ENCODE measurements at regions not wholly inside any gene's neighbourhood (a gene's known extent, or its start where the extent isn't known, plus 50 kb on each side); places are given as distances from the start of the nearest gene placed in this dataset.

DNA sequence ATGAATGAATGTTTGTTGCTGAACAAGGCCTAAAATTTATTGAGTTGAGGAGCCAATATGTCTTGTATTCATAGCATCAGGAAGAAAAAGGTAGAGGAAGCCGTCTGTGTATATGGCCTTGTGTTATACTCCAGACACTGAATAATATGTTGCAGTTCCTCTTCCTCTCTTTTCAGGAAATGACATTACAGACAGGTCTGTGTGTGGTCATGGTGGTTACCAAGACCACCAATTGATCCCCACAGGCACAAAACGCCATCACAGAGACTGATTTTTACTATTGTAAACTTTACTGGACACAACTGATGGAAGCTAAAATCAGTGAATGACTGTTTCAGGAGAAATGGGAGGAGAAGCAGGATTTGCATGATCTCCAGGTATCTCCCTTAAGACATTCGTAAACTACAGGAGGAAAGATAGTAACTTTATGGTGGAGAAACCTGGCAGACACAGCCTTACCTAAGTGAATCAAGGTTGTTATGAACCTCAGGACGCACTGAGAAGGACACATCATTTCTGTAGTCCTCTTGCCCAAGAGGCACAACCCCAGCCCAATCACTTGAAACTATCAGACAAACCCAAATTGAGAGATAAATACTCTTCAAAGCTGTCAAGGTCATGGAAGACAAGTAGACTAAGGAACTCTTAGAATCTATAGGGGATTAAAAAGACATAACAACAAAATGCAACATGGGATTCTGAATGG is 334.1 kb upstream of the RGS6 start:
- peaks cover 15% of the 10 kb centered on the region for H3K27me3 ChIP-seq (ENCODE audit: control insufficient read depth, insufficient read depth, low read length)
- H3K36me3 ChIP-seq (ENCODE audit: control insufficient read depth, insufficient read depth, low read length) = no peaks in the 10 kb centered on the region
- H3K9ac ChIP-seq (ENCODE audit: low read depth, low read length) = no peak overlapping the region
- H3K9me3 ChIP-seq (ENCODE audit: control insufficient read depth, insufficient read depth, low read length) = no peaks in the 10 kb centered on the region
- H3K4me3 ChIP-seq (ENCODE audit: low read depth, low read length) = no peak overlapping the region
- H3K4me1 ChIP-seq (ENCODE audit: control insufficient read depth, insufficient read depth, low read length) = no peaks in the 10 kb centered on the region

DNA sequence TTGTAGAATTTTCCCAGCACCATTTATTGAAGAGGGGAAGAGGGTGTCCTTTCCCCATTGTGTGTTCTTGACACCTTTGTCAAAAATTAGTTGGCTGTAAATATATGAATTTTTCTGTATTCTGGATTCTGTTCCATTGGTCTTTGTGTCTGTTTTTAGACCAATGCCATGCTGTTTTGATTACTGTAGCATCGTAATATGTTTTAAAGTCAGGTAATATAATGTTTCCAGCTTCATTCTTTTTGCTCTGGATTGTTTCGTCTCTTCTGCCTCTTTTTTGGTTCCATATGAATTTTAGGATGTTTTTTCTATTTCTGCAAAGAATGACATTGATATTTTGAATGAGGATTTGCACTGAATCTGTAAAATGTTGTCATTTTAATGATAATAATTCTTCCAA is 331.9 kb upstream of the RGS6 start:
- H3K36me3 ChIP-seq (ENCODE audit: control insufficient read depth, insufficient read depth, low read length) = no peaks in the 10 kb centered on the region
- H3K9me3 ChIP-seq (ENCODE audit: control insufficient read depth, insufficient read depth, low read length) = no peaks in the 10 kb centered on the region
- H3K27me3 ChIP-seq (ENCODE audit: control insufficient read depth, insufficient read depth, low read length) = peaks cover 15% of the 10 kb centered on the region
- H3K4me3 ChIP-seq (ENCODE audit: low read depth, low read length) = no peak overlapping the region
- no peak overlapping the region for H3K9ac ChIP-seq (ENCODE audit: low read depth, low read length)
- no peaks in the 10 kb centered on the region for H3K4me1 ChIP-seq (ENCODE audit: control insufficient read depth, insufficient read depth, low read length)

- H3K4me1 ChIP-seq (ENCODE audit: control insufficient read depth, insufficient read depth, low read length) = peaks cover 2% of the 10 kb centered on the region
Measured at GRCh38 chr14:71602524-71602923, 329.7 kb upstream of the RGS6 start.

DNA sequence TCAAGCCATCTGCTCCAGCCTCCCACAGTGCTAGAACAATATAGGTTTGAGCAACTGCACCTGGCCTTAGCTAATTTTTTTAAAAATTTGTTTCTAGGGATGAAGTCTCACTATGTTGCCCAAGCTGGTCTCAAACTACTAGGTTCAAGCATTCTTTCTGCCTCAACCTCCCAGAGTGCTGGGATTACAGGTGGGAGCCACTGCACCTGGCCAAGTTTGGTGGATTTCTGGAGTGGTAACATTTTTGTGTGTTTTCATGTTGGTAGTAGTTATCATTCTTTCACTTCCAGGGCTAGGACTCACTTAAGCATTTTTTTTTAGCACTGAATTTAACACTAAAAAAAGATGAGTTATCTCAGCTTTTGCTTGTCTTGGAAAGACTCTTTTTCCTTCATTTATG is 328.0 kb upstream of the RGS6 start:
- Histone ChIP-seq H3K9ac (ENCODE audit: low read depth, low read length) (no peak overlapping the region), H3K4me3 (ENCODE audit: low read depth, low read length) (no peak overlapping the region), H3K27me3 (ENCODE audit: control insufficient read depth, insufficient read depth, low read length) (peaks cover 15% of the 10 kb centered on the region), H3K36me3 (ENCODE audit: control insufficient read depth, insufficient read depth, low read length) (no peaks in the 10 kb centered on the region), H3K4me1 (ENCODE audit: control insufficient read depth, insufficient read depth, low read length) (peaks cover 6% of the 10 kb centered on the region), H3K9me3 (ENCODE audit: control insufficient read depth, insufficient read depth, low read length) (no peaks in the 10 kb centered on the region)

More at GRCh38 chr14:71602524-71602923, 329.7 kb upstream of the RGS6 start:
- no peaks in the 10 kb centered on the region for H3K36me3 ChIP-seq (ENCODE audit: control insufficient read depth, insufficient read depth, low read length)
- H3K9ac ChIP-seq (ENCODE audit: low read depth, low read length) = no peak overlapping the region
- H3K9me3 ChIP-seq (ENCODE audit: control insufficient read depth, insufficient read depth, low read length) = no peaks in the 10 kb centered on the region
- no peak overlapping the region for H3K4me3 ChIP-seq (ENCODE audit: low read depth, low read length)
- H3K27me3 ChIP-seq (ENCODE audit: control insufficient read depth, insufficient read depth, low read length) = peaks cover 15% of the 10 kb centered on the region

- Histone ChIP-seq H3K36me3 (ENCODE audit: control insufficient read depth, insufficient read depth, low read length) (no peaks in the 10 kb centered on the region), H3K27me3 (ENCODE audit: control insufficient read depth, insufficient read depth, low read length) (peaks cover 15% of the 10 kb centered on the region), H3K9me3 (ENCODE audit: control insufficient read depth, insufficient read depth, low read length) (no peaks in the 10 kb centered on the region), H3K4me1 (ENCODE audit: control insufficient read depth, insufficient read depth, low read length) (peaks cover 6% of the 10 kb centered on the region), H3K4me3 (ENCODE audit: low read depth, low read length) (no peak overlapping the region), H3K9ac (ENCODE audit: low read depth, low read length) (no peak overlapping the region)
Measured at GRCh38 chr14:71606064-71606463, 326.2 kb upstream of the RGS6 start.

DNA sequence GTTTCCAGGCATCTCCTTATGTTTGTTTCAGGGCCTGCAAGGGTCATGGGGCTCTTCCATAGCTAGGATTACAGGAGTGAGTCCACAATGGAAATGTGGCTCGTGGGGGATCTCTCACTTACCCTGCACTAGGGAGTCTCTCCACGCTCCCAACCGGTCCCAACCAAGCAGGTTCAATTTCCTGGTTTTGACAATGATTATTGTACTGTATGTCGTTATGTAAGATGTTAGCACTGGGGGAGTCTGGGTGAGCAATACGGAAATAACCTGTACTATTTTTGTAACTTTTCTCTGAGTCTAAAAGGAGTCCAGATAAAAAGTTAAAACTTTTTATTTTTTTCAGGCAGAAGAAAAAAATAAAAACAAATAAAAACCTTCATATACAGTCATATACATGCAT is 325.7 kb upstream of the RGS6 start:
- peaks cover 6% of the 10 kb centered on the region for H3K4me1 ChIP-seq (ENCODE audit: control insufficient read depth, insufficient read depth, low read length)
- no peak overlapping the region for H3K4me3 ChIP-seq (ENCODE audit: low read depth, low read length)
- no peak overlapping the region for H3K9ac ChIP-seq (ENCODE audit: low read depth, low read length)
- H3K27me3 ChIP-seq (ENCODE audit: control insufficient read depth, insufficient read depth, low read length) = peaks cover 10% of the 10 kb centered on the region
- no peaks in the 10 kb centered on the region for H3K36me3 ChIP-seq (ENCODE audit: control insufficient read depth, insufficient read depth, low read length)
- H3K9me3 ChIP-seq (ENCODE audit: control insufficient read depth, insufficient read depth, low read length) = no peaks in the 10 kb centered on the region

DNA sequence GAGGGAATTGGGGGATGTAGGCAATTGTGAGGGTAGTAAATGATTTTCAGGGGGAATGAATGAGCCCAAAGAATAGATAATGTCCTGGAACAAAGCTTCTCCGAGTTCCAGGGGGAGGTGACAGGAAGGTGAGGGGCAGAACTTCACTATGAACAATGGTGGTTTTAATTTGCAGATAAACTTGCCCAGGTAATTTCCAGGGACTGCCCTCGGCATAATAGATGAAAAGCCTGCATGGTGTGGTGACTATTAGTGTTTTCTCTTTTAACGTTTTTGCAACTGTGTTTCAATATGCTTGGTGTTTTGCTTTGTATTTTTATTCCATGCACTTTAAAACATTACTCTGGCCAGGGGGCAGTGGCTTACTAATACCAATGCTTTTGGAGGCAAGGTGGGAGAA is 325.2 kb upstream of the RGS6 start:
- no peak overlapping the region for H3K4me3 ChIP-seq (ENCODE audit: low read depth, low read length)
- peaks cover 6% of the 10 kb centered on the region for H3K4me1 ChIP-seq (ENCODE audit: control insufficient read depth, insufficient read depth, low read length)
- peaks cover 6% of the 10 kb centered on the region for H3K27me3 ChIP-seq (ENCODE audit: control insufficient read depth, insufficient read depth, low read length)
- no peak overlapping the region for H3K9ac ChIP-seq (ENCODE audit: low read depth, low read length)
- no peaks in the 10 kb centered on the region for H3K36me3 ChIP-seq (ENCODE audit: control insufficient read depth, insufficient read depth, low read length)
- H3K9me3 ChIP-seq (ENCODE audit: control insufficient read depth, insufficient read depth, low read length) = no peaks in the 10 kb centered on the region

DNA sequence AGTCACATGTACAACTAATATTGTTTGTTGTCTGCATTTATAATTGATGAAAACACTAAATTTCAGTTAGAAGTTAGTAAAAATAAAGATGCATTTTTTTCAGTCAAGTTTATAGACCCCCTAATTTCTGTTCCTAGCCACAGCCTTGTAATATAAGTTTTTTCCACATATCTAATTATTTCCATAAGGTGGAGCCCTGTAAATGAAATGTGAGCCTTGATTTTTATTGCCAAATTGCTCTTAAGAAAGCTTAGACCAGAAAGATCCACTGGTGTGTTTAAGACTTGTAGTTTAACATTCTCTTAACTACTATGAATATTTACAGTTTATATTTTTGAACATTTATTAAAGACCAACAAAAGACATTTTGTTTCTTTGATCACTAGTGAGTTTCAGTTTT is 322.1 kb upstream of the RGS6 start:
- Histone ChIP-seq H3K9ac (ENCODE audit: low read depth, low read length) (no peak overlapping the region), H3K27me3 (ENCODE audit: control insufficient read depth, insufficient read depth, low read length) (no peaks in the 10 kb centered on the region), H3K4me1 (ENCODE audit: control insufficient read depth, insufficient read depth, low read length) (peaks cover 6% of the 10 kb centered on the region), H3K9me3 (ENCODE audit: control insufficient read depth, insufficient read depth, low read length) (no peaks in the 10 kb centered on the region), H3K4me3 (ENCODE audit: low read depth, low read length) (no peak overlapping the region), H3K36me3 (ENCODE audit: control insufficient read depth, insufficient read depth, low read length) (no peaks in the 10 kb centered on the region)

DNA sequence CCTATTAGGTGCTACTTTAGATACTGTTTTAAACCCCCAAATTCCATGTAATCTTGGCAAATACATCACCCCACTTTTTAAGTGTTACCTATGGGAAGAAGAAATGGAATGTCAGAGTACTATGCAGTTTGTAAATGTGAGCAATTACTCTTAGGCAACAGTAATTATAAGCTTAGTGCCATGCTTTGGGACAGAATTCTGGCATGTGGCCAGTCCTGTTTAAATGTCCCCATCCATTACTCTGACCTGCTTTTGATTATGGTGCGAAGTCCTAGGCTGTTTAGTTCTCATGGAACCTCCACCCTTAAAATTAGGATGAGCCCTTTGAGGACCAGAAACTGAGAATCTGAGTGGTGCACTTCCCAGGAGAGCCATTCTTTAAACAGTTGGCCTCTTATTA is 321.4 kb upstream of the RGS6 start:
- peaks cover 6% of the 10 kb centered on the region for H3K4me1 ChIP-seq (ENCODE audit: control insufficient read depth, insufficient read depth, low read length)
- no peaks in the 10 kb centered on the region for H3K27me3 ChIP-seq (ENCODE audit: control insufficient read depth, insufficient read depth, low read length)
- no peak overlapping the region for H3K9ac ChIP-seq (ENCODE audit: low read depth, low read length)
- no peak overlapping the region for H3K4me3 ChIP-seq (ENCODE audit: low read depth, low read length)
- no peaks in the 10 kb centered on the region for H3K36me3 ChIP-seq (ENCODE audit: control insufficient read depth, insufficient read depth, low read length)
- H3K9me3 ChIP-seq (ENCODE audit: control insufficient read depth, insufficient read depth, low read length) = no peaks in the 10 kb centered on the region

DNA sequence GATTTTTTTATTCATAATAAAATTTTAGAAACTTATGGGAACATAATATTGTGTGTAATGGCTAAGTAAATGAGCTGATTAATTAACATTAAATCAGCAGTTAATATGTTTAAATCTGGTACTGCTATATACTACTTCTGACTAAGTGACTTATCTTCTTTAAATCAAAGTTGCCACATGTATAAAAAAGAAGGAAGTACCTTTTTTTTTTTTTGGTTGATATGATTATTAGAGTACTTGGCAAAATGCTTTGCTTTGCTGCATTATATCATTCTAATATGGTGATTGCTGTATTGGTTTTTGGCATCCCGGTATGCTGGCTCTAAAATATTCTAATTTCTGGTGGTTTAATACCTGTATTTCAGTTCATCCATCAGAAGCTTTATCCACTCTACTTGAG is 319.1 kb upstream of the RGS6 start:
- H3K9ac ChIP-seq (ENCODE audit: low read depth, low read length) = no peak overlapping the region
- no peaks in the 10 kb centered on the region for H3K9me3 ChIP-seq (ENCODE audit: control insufficient read depth, insufficient read depth, low read length)
- no peaks in the 10 kb centered on the region for H3K36me3 ChIP-seq (ENCODE audit: control insufficient read depth, insufficient read depth, low read length)
- no peak overlapping the region for H3K4me3 ChIP-seq (ENCODE audit: low read depth, low read length)
- H3K4me1 ChIP-seq (ENCODE audit: control insufficient read depth, insufficient read depth, low read length) = no peaks in the 10 kb centered on the region
- no peaks in the 10 kb centered on the region for H3K27me3 ChIP-seq (ENCODE audit: control insufficient read depth, insufficient read depth, low read length)

DNA sequence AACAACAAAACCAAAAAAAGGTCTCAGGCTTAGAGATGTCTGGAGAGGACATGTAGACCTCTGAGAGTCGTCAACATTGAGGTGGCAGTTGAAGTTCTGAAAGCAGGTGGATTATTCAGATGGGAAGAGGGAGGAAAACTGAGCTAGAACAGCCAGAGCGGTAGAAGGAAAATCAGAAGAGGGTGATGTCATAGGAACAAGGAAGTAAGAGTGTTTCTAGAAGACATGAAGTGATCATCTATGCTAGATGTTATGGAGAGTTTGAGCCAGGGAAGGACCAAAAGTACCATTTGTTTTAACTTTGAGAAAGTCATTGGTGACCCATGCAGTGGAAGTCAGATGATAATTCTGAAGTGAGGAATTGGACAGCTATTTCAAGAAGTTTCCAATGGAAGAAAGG is 316.2 kb upstream of the RGS6 start:
- Histone ChIP-seq H3K4me3 (ENCODE audit: low read depth, low read length) (no peak overlapping the region), H3K9me3 (ENCODE audit: control insufficient read depth, insufficient read depth, low read length) (no peaks in the 10 kb centered on the region), H3K9ac (ENCODE audit: low read depth, low read length) (no peak overlapping the region), H3K4me1 (ENCODE audit: control insufficient read depth, insufficient read depth, low read length) (no peaks in the 10 kb centered on the region), H3K27me3 (ENCODE audit: control insufficient read depth, insufficient read depth, low read length) (no peaks in the 10 kb centered on the region), H3K36me3 (ENCODE audit: control insufficient read depth, insufficient read depth, low read length) (no peaks in the 10 kb centered on the region)

DNA sequence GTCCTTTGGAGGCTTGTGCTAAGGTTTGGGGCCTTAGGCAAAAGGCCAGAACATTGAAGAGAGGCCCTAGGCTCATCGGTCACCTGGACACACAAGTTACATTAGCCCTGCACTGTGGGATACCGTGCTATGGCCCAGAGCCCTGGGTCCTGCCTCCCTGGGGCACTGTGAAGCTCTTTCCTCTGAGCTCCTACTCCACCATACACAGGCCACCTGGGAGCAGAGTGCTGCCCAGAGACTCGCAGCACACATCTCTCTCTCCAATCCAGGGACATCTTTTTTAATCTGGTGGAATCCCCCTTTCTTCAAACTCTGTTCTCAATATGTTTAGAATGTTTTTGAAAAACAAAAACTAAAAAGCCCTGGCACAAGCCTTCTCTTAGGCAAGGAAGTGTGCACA is 314.2 kb upstream of the RGS6 start:
- no peaks in the 10 kb centered on the region for H3K36me3 ChIP-seq (ENCODE audit: control insufficient read depth, insufficient read depth, low read length)
- no peak overlapping the region for H3K4me3 ChIP-seq (ENCODE audit: low read depth, low read length)
- no peaks in the 10 kb centered on the region for H3K9me3 ChIP-seq (ENCODE audit: control insufficient read depth, insufficient read depth, low read length)
- H3K27me3 ChIP-seq (ENCODE audit: control insufficient read depth, insufficient read depth, low read length) = no peaks in the 10 kb centered on the region
- H3K9ac ChIP-seq (ENCODE audit: low read depth, low read length) = no peak overlapping the region
- no peaks in the 10 kb centered on the region for H3K4me1 ChIP-seq (ENCODE audit: control insufficient read depth, insufficient read depth, low read length)
